ENCODE measurements at regions not wholly inside any gene's neighbourhood (a gene's known extent, or its start where the extent isn't known, plus 50 kb on each side); places are given as distances from the start of the nearest gene placed in this dataset.

DNA sequence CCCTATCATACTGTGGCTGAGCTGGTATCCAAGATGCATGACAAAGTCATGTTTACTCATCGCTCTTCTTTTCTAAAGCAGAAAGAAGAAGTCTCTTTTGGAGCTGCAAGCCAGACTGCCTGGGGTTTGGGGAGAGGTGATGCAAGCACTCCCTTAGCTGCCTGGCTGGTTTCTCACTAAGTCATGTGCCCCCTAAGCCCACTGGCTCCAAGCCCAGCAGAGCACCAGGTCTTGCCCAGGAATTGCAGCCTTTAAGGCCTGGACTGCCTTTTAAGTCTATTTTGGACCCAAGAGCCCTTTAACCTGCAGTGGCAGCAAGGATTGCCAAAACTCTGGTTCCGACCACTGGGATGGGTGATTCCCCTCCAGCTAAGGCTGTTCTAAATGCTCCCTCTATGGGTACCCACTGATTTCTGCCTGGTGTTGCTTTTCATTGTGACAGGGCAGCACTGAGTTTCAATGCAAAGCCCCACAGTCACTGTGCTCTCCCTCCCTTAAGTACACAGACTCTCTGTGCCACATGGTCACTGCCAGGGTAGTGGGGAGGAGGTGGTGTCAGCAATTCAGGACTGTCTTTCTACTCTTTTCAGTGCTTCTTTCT is 548.6 kb downstream of the TLL1 start:
- WGBS (ENCODE audit: insufficient coverage, low coverage, low lambda C conversion rate, missing lambda C conversion rate), result 50% methylated on average over 1 of the region's 2 CpGs
- no peaks in the 10 kb centered on the region for H3K9me3 ChIP-seq
- no peak overlapping the region for H3K27ac ChIP-seq
- no peaks in the 10 kb centered on the region for H3K4me1 ChIP-seq
- ATAC-seq (no peak), DNase-seq (no peak)
- H3K4me3 ChIP-seq, result no peak overlapping the region
- TF ChIP-seq, protein P1, sequence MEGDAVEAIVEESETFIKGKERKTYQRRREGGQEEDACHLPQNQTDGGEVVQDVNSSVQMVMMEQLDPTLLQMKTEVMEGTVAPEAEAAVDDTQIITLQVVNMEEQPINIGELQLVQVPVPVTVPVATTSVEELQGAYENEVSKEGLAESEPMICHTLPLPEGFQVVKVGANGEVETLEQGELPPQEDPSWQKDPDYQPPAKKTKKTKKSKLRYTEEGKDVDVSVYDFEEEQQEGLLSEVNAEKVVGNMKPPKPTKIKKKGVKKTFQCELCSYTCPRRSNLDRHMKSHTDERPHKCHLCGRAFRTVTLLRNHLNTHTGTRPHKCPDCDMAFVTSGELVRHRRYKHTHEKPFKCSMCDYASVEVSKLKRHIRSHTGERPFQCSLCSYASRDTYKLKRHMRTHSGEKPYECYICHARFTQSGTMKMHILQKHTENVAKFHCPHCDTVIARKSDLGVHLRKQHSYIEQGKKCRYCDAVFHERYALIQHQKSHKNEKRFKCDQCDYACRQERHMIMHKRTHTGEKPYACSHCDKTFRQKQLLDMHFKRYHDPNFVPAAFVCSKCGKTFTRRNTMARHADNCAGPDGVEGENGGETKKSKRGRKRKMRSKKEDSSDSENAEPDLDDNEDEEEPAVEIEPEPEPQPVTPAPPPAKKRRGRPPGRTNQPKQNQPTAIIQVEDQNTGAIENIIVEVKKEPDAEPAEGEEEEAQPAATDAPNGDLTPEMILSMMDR (IDR thresholded peaks at IDR 0.05), result no peak
- no peak for TF ChIP-seq POLR2A (IDR thresholded peaks at IDR 0.05)
- intact Hi-C loops (cut with DNase I), result no loop called here
- no peaks in the 10 kb centered on the region for H3K27me3 ChIP-seq
- no peaks in the 10 kb centered on the region for H3K36me3 ChIP-seq

DNA sequence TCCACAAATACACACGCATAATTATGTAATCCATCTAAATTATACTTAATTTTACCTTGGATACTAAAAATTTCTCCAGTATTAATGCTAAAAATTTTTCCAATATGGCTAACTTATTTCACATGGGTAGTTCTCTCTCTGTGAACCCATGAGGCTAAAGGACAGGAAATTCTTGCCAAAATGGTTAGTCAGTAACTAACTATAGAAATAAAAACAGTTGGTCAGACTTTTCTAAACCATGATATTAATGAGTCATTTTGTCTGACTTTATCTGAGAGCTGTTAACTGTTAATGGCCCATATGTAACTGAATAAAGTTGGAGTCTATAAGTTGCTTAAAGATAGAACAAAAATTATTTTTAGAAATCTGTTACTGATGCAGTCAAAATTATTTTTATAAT is 549.4 kb downstream of the TLL1 start:
- DNase-seq (no peak), ATAC-seq (no peak)
- no peaks in the 10 kb centered on the region for H3K9me3 ChIP-seq
- WGBS (ENCODE audit: insufficient coverage, low coverage, low lambda C conversion rate, missing lambda C conversion rate), result 46% methylated on average over 1 of the region's 1 CpG
- H3K4me3 ChIP-seq, result no peak overlapping the region
- H3K4me1 ChIP-seq, result no peaks in the 10 kb centered on the region
- TF ChIP-seq, protein P1 (IDR thresholded peaks at IDR 0.05), result no peak
- no peak for TF ChIP-seq POLR2A (IDR thresholded peaks at IDR 0.05)
- intact Hi-C loops (cut with DNase I), result no loop called here
- no peaks in the 10 kb centered on the region for H3K27me3 ChIP-seq
- H3K27ac ChIP-seq, result no peak overlapping the region
- H3K36me3 ChIP-seq, result no peaks in the 10 kb centered on the region

DNA sequence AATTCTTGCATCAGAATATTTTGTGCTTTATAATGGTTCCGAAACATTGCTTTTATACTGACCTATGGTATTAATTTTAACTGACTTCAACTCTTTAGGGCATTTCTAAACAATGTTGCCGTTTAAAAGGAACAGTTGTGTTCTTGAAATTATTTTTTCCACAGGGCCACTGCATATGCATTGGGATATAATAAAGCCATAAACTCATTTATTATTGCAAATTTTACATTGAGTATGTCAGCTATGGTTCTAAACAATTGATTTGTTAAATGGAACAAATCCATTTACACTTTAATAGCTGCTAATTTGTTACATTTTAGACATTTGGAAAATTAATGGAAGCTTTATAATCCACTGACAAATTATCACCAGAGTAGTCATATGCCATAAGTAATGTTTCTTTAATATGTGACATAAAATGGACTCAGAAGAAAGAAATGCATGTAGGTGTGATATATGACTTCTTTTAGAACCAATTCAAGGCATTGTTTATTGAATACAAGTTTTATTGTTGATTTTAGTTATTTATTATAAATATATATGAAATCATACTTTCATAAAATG is 553.3 kb downstream of the TLL1 start:
- TF ChIP-seq, protein P1 (IDR thresholded peaks at IDR 0.05), result no peak
- TF ChIP-seq POLR2A (IDR thresholded peaks at IDR 0.05), result no peak
- ATAC-seq (no peak), DNase-seq (no peak)
- Histone ChIP-seq H3K9me3 (no peaks in the 10 kb centered on the region), H3K27ac (no peak overlapping the region), H3K4me1 (no peaks in the 10 kb centered on the region), H3K36me3 (no peaks in the 10 kb centered on the region), H3K4me3 (no peak overlapping the region), H3K27me3 (no peaks in the 10 kb centered on the region)
- 53% methylated on average over 2 of the region's 2 CpGs for WGBS (ENCODE audit: insufficient coverage, low coverage, low lambda C conversion rate, missing lambda C conversion rate)
- intact Hi-C loops (cut with DNase I), result no loop called here

DNA sequence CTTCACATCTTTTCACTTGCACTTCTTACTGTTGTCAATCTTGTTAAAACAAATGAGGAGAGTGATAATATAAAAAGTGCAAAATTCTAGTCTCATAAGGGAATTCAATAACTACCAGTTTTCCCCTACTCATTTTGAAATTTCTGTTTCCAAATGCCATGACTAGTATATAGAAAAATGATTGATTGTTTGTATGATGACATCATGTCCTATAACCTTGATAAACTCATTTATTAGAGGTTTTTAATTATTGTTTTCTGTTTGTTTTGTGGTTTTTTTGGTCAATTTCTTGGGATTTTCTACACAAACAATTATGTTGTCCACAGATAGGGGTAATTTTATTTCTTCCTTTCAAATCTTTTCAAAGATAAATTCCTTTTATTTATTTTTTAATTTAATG is 559.1 kb downstream of the TLL1 start:
- TF ChIP-seq POLR2A (IDR thresholded peaks at IDR 0.05), result no peak
- TF ChIP-seq, protein P1 (IDR thresholded peaks at IDR 0.05), result no peak
- Histone ChIP-seq H3K27ac (no peak overlapping the region), H3K36me3 (no peaks in the 10 kb centered on the region), H3K4me1 (no peaks in the 10 kb centered on the region), H3K9me3 (no peaks in the 10 kb centered on the region), H3K27me3 (no peaks in the 10 kb centered on the region), H3K4me3 (no peak overlapping the region)
- intact Hi-C loops (cut with DNase I), result no loop called here
- ATAC-seq (no peak), DNase-seq (no peak)

DNA sequence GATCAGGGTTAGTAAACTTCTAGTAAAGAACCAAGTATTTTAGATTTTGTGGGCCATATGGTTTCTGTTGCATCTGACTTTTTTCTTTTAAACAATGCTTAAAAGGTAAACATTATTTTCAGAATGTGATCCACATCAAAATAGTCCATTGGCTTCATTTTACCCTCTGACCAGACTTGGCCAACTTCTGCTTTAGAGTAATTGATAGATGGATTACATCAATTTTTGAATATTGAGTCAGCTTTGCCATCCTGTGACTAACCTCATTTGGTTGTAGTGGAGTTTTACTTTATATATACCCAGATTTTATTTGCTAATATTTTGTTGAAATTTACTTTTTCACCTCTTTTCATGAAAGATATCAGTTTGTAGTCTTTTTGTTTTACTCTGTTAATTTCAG is 559.8 kb downstream of the TLL1 start:
- no peak for DNase-seq
- H3K4me1 ChIP-seq, result no peaks in the 10 kb centered on the region
- H3K36me3 ChIP-seq, result no peaks in the 10 kb centered on the region
- H3K27me3 ChIP-seq, result no peaks in the 10 kb centered on the region
- ATAC-seq, result no peak
- no peak overlapping the region for H3K4me3 ChIP-seq
- H3K9me3 ChIP-seq, result no peaks in the 10 kb centered on the region
- intact Hi-C loops (cut with DNase I), result no loop called here
- no peak for TF ChIP-seq POLR2A (IDR thresholded peaks at IDR 0.05)
- TF ChIP-seq, protein P1 (IDR thresholded peaks at IDR 0.05), result no peak
- no peak overlapping the region for H3K27ac ChIP-seq
